GM08714 (cell line): ENCODE measurements at regions not wholly inside any gene's neighbourhood (a gene's known extent, or its start where the extent isn't known, plus 50 kb on each side); places are given as distances from the start of the nearest gene placed in this dataset.
"Not testable (repeated sequence)": the region's sequence is repeated elsewhere in the genome, so short reads cannot be mapped to it uniquely, and the experiment has no call there.

Source experiments
- H3K4me3 ChIP-seq: fragments of 200-500 bp; sonication (Bioruptor generic); 2 replicates; pipeline ENCODE4 v1.5.1; 2014; ENCODE audit warnings: mild to moderate bottlenecking, low read length, inconsistent platforms
- ZNF274 ChIP-seq: IDR thresholded peaks from 2 replicates; pipeline ENCODE4 v1.6.1; 2012; ENCODE audit warnings: mild to moderate bottlenecking, low read depth, low read length

DNA sequence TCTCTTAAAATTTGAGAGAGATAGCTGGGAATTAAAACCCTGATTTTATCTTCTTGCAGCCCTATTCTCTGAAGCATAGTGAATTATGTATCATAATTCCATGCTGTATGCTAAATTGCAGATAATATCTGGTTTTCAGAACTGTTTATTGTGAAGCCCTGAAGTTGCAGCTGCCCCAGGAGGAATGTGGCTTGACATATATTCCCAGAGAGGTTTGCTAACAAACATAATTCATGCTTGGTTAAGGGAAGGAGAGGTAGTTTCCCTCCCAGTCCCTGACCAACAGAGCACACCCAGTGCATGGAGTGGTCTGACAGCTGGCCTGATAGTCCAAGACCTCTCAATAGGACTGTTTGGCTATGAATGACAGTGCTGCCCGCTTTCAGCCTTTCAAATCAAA lies 500.6 kb upstream of the MIR17HG start:
- no peak overlapping the region for H3K4me3 ChIP-seq
- no peak for TF ChIP-seq ZNF274

DNA sequence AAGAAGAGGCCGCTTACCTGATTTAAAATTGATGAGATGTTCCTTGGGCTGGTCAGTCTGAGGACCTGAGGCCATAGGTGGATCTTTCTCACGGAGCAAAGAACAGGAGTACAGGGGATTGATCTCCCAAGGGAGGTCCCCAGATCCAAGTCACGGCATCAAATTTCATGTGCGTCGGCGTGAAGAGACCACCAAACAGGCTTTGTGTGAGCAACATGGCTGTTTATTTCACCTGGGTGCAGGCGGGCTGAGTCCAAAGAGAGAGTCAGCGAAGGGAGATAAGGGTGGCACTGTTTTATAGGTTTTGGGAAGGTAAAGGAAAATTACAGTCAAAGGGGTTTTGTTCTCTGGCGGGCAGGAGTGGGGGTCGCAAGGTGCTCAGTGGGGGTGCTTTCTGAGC lies 493.8 kb upstream of the MIR17HG start:
- H3K4me3 ChIP-seq, result not testable (repeated sequence)

DNA sequence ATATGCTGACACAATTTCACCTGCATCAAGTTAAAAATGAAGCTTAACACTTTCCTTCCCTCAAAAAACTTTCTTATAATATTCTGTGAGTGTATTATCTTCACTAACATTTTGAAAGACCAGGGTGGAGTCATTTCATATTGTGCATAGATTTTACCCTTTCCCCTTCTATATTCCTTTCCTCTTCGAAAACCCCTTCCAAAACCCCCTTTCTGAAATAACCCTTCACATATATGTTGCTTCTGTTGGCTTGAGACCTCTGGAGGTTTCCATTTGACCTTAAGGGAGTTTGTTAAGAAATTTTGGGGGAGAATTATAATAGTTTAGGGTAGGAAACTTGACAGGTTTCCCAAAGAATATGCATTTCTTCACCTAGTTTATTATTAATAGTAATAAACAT lies 489.6 kb upstream of the MIR17HG start:
- no peak for TF ChIP-seq ZNF274
- no peak overlapping the region for H3K4me3 ChIP-seq

DNA sequence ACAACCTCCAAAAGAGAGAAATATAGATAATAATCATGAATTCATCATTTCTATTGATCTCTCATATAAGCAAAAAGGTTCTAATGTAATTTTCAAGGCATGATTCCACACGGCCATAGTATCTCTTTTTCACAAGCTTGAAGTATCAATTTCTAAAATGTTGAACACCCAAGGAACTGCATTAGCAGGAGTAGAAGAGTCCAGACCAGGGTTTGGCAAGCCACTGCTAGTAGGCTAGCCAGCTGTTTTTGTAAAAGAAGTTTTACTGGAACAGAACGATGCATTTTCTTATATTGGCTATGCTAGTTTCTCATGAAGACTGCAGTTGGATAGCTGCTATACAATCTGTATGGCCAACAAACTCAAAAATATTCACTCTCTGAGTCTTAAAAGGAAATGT lies 481.5 kb upstream of the MIR17HG start:
- no peak for TF ChIP-seq ZNF274
- H3K4me3 ChIP-seq, result no peak overlapping the region

DNA sequence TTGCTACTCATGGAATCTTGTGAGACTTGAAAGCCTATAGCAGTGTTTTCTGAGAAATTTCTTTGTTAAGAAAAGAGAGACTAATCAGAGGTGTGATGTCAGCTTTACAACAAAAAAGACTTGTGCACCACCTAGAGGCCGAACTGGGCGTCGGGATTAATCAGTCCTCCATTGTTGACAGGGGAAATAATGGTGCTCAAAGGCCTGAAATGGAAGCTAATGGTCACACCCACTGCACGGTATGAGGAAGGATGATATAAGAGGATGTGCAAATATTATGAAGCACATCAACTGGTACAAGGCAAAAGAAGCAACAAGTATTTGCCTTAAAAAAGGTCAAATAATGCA lies 480.2 kb upstream of the MIR17HG start:
- no peak for TF ChIP-seq ZNF274
- H3K4me3 ChIP-seq, result no peak overlapping the region

DNA sequence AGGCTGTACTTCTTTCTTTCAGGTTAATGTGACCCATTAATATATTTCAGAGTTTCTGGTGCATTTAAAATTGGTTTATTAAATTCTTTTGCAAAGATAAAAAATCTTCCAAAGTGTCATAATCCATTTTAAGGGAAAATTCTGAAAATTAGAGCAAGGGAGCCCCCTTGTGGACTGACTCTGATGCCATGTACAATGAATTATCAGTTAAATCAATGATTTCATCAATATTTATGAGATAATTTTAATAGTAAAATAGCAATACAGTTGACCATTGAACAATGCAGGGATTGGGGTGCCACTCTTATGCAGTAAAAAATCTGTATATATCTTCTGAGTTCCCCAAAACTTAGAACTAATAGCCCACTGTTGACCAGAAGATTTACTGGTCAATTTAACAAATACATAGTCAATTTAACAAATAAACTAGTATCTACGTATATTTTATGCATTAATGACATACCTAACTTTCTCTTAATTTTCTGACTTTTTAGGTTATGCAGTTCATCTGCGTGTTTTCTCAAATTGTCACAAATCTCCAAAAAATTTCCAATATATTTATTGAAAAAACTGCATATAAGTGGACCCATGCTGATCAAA lies 479.1 kb upstream of the MIR17HG start:
- no peak overlapping the region for H3K4me3 ChIP-seq
- no peak for TF ChIP-seq ZNF274

DNA sequence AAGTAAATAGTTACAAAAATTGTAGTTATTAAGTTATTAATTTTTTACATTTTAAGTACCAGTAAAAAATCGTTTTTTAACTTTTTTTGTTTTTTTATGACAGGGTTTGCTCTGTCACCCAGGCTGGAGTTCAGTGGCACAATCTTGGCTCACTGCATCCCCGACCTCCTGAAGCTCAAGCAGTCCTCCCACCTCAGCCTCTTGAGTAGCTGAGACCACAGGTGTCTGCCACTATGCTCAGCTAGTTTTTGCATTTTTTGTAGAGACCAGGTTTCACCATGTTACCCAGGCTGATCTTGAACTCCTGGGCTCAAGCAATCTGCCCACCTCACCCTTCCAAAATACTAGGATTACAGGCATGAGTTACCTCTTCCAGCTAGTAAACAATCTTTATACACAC lies 477.9 kb upstream of the MIR17HG start:
- no peak overlapping the region for H3K4me3 ChIP-seq
- no peak for TF ChIP-seq ZNF274

DNA sequence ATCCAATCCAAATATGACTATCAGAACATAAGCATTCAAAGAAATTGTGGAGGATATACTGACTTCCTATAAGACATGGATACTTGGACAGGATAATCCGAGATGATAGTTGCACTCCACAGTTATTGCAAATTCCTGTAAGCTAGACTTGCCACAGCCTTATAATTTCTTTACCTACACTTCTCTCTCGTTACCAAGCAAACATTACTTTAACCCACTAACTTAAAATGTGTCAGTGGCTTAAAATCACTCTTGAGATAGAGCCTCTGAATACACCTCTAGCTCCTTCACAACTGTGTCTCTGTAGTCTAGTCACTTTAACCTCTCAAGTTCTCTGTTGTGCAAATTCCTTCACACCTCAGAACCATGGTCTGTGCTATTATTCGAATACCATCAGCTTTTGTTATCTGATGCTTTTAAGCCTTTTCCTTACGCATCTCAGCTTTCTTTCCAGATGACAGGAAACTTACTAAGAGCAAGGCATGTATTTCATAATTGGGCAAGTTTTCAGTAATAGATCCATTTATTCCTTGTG lies 474.9 kb upstream of the MIR17HG start:
- H3K4me3 ChIP-seq, result no peak overlapping the region
- no peak for TF ChIP-seq ZNF274

DNA sequence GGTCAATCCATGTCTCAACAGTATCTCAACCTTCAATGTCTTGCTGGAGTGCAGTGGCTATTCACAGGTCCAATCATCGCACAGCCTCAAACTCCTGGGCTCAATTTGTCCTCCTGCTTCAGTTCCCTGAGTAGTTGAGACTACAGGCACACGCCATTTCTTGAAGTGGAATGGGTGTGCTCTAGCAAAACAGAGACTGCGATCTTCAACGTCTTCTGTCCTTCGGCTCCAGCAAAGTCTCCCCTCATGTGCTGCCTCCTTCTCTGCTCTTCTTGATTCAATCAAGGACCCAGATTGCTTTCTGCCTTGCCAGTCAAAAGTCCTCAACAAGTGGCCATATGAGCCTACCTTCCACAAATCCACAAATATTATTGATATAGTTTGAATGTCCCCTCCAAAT lies 466.7 kb upstream of the MIR17HG start:
- no peak overlapping the region for H3K4me3 ChIP-seq
- no peak for TF ChIP-seq ZNF274

DNA sequence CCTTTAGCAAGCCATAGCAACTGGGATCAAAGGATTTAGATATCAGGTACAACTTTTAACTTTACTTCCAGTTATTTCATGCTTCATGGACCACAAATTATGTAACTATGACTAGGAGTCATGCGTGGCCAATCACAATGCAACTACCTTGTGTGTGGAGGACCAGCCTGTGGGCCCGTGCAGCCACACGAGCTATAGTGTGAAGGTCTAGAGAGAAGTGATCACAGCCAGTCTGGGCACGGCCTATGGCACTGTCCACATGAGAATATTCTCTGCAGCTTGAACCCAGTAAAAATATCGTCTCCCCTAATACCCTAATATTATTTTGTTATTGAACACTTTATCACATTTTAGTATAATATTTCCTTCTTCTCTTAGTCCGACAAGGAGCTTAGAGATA lies 464.9 kb upstream of the MIR17HG start:
- no peak for TF ChIP-seq ZNF274
- no peak overlapping the region for H3K4me3 ChIP-seq

DNA sequence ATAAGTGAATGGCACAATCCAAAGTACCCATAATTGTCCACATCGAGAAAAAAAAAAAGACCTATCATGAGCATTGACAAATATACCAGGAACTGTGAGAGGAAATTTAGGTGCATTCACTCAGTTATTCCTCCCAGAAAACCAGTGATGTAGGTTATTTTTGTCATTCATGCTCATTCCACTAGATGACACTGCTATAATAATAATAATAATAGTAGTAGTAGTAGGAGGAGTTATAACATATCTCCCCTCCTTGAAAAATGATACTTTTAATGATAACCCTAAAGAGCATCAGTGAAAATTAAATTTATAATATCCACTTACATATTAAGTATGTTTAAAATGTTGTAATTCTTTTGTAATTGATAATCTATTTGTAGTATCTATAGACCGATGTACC lies 463.9 kb upstream of the MIR17HG start:
- TF ChIP-seq ZNF274, result no peak
- H3K4me3 ChIP-seq, result no peak overlapping the region

DNA sequence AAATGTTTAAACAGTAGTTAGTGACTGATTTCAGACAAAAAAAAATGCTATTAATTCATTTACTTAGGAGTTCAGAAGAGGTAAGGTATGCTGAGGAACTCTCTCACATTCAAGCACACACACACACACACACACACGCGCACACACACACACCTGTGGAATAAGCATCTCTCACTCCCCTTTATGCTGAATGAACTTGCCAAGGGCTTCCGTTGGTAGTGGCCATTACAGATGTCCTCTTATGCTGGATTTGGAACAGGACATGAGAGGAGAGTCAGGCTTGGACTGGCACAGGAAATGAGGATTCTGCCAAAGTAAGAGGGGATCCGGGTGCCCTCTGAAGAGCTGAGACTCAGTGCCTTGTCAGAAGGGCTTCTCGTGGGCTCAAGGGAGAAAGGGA lies 463.4 kb upstream of the MIR17HG start:
- no peak overlapping the region for H3K4me3 ChIP-seq
- no peak for TF ChIP-seq ZNF274

DNA sequence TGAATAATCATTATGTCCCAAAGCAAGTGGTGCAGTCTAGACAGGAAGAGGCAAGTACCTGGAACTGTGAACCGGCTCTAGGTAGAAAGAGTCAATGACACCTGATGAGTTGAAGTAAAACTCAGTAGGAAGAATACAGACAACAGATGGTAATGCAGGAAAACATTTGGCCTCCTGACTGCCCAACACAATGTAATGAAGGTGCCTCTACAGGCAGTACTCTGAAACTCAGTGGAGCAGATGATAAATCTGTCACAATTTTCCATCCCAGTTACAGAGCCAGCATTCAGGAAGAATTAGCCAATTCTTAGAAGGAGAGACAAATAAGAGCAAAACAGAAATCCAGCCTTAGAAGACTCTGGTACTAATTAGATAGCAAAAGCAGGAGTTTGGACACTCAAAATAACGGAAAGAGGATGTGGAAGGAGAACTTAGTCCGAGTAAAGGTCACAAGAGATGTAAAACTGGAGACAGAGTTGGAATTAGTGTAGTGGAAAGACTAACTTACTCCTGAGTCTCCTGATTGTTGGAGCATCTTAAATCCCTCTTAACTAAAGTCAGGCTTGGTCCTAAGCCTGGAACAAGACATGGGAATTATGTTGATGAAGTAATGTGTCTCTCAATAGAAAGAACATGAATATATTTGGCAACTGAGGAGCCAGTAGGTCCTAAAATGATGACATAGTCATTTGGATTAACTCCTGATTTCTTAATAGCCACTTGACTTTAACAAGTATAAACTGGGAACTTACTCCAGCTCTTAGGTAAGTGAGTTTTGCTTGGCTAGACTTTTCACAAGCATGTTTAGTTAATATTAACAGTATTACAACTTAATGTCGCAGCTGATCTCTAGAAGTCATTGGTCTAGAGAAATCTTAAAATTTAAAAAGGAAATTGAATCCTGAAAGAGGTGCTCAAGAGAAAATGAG lies 457.3 kb upstream of the MIR17HG start:
- H3K4me3 ChIP-seq, result no peak overlapping the region
- no peak for TF ChIP-seq ZNF274

DNA sequence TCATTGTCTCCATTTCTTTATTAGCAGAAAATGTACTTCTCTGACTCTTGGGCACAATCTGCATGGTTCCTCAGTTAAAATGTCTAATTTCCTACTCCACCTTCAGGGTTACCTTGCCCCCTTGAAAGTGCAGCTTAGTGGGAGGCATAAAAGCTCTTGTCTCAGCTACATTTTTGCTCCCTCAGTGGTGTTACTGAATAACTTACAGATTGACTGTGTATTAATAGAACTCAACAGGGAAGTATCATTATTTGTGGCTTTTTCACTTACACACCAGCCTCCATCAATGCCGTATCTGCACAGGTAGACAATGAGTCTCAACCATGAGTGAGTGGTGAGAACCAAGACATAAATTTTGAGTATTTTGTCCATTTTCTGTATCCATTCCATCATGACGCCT lies 456.2 kb upstream of the MIR17HG start:
- TF ChIP-seq ZNF274, result no peak

DNA sequence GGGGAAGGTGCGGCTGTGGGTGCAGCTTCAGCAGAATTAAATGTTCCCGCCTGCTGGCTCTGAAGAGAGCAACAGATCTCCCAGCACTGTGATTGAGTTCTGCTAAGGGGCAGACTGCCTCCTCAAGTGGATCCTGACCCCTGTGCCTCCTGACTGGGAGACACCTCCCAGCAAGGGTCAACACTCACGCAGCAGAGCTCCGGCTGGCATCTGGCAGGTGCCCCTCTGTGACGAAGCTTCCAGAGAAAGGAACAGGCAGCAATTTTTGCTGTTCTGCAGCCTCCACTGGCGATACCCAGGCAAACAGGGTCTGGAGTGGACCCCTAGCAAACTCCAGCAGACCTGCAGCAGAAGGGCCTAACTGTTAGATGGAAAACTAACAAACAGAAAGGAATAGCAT lies 454.3 kb upstream of the MIR17HG start:
- H3K4me3 ChIP-seq, result not testable (repeated sequence)

More for the DNA sequence above, 456.2 kb upstream of the MIR17HG start:
- no peak overlapping the region for H3K4me3 ChIP-seq
